GM12891 (cell line): ENCODE measurements at regions not wholly inside any gene's neighbourhood (a gene's known extent, or its start where the extent isn't known, plus 50 kb on each side); places are given as distances from the start of the nearest gene placed in this dataset.

Source experiments
- PAX5 ChIP-seq: IDR thresholded peaks from 2 replicates; pipeline ENCODE4 v1.6.1; 2011; ENCODE audit warnings: low read length, moderate library complexity, mild to moderate bottlenecking; ENCODE audit not compliant: insufficient read depth, severe bottlenecking
- POLR2A ChIP-seq: IDR thresholded peaks from 2 replicates; pipeline ENCODE4 v1.6.1; 2011; ENCODE audit warnings: low read depth, low read length, control low read depth
- POLR2AphosphoS5 ChIP-seq: IDR thresholded peaks from 2 replicates; pipeline ENCODE4 v1.6.1; 2011; ENCODE audit warnings: low read depth, low read length, control low read depth
- POU2F2 ChIP-seq: IDR thresholded peaks from 2 replicates; pipeline ENCODE4 v1.6.1; 2011; ENCODE audit warnings: low read depth, mild to moderate bottlenecking, control low read depth, low read length, moderate library complexity
- SPI1 ChIP-seq: IDR thresholded peaks from 2 replicates; pipeline ENCODE4 v1.6.1; 2011; ENCODE audit warnings: low read depth, low read length, control low read depth
- TAF1 ChIP-seq: IDR thresholded peaks from 2 replicates; pipeline ENCODE4 v1.6.1; 2011; ENCODE audit warnings: low read depth, low read length, control low read depth

DNA sequence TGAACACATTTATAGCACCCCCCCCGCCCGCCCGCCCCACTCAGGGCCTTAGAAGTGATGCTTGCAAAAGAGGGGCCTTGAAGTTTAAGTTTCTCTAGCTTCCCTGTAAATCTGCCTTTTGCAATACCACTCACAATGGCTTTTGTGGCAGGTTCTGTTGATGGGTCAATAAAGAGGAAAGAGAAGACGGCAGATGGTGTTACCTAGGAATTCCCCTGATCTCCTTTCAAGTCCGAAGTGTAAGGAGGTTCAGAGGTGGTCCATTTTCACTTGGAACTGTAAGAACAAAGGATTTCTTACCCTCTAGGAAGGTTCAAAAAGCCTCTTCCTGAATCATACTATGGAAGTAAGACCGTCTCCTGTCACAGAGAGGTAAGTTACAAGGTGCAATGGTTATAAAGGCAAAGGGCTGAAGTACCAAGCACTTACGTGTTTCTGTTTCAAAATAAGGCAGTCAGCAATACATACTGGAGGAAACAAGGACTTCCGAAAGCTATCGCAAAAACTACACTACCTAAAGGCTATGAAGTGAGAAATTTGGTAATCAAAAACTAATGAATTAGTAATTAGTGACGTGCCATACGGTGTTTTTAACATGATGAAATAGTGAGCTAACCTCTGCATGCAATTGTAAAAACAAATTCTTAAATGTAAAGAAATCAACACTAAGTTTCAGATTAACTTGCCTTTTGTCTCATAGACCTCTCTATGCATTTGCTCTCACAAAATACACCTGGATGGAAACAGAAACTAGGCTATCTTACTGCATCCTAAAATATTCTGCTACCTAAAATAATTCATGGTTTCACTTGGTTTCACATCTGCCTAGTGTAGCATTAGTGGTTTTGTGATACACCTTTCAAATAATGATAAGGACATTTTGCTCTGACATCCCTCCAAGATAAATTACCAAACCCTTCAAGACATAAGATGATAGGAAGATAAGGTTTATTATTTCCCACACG lies 589.4 kb upstream of the FAM174A start:
- TF ChIP-seq POLR2A (no peak), POLR2AphosphoS5 (no peak), SPI1 (no peak), PAX5 (no peak), TAF1 (no peak), POU2F2 (no peak)
